NCI-H2196 (cell line): ENCODE measurements at regions not wholly inside any gene's neighbourhood (a gene's known extent, or its start where the extent isn't known, plus 50 kb on each side); places are given as distances from the start of the nearest gene placed in this dataset.

Experiments used
- DNase-seq: peaks from one replicate; lab custom pipeline; 2025; ENCODE audit not compliant: unreplicated experiment; lab: John Stamatoyannopoulos, UW

DNA sequence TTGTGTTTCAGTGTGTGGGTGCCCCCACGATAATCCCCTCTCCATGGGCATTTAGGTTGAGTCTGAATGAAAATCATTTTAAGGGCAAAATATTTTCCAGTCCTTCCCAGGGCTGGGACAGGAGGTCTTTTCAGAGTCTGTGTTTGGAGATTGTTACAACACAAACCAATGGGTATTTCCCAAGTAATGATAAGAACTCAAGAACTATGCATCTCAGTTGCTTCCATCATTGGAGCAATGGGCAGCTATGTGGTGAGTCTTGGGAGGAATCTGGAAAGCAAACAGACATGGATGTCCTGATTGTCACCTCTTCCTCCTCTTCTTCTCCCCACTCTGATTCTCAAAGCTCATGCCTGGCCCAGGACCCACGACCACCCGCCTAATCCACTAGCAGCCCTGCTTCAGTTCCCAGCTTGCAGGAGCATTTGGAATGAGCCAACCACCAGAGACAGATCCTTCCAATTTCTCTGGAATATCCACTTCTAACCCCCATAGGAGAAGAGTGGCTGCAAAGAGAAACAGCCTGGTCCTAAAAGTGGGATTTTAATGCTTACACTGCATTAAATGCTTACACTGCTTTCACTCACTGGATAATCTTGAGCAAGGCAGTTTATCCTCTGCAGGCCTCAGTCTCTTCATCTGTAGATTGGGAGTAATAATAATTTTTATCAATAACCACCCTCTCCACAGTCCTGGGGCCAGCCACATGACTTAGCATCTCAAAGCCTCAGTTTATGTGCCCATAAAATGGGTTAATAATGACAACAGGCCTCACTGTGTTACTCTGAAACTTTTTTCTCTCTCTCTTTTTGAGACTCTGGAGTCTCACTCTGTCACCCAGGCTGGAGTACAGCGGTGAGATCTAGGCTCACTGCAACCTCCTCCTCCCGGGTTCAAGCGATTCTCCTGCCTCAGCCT, 404.3 kb downstream of the MN1 start:
- DNase-seq, result no peak

- no peak for DNase-seq
Observed at GRCh38 chr22:27397954-27398342, 403.6 kb downstream of the MN1 start.

DNA sequence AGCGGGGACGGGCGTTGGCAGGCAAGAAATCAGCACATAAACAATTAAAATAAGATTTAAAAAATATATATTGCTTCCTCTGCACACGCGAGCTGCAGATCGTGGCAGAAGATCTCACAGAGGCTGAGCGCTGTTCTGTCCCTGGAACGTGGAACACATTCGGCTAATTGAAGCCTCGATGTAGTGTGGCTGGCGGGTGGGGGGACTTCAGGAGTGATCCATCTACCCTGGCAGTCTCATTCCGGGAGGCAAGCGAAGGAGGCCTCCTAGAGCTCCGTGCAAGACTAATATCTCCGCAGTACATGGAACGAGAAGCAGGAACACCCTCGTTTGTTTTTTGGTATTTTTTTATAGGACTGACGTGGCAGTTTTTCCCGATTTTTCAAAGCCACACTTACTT, 402.4 kb downstream of the MN1 start:
- no peak for DNase-seq

DNA sequence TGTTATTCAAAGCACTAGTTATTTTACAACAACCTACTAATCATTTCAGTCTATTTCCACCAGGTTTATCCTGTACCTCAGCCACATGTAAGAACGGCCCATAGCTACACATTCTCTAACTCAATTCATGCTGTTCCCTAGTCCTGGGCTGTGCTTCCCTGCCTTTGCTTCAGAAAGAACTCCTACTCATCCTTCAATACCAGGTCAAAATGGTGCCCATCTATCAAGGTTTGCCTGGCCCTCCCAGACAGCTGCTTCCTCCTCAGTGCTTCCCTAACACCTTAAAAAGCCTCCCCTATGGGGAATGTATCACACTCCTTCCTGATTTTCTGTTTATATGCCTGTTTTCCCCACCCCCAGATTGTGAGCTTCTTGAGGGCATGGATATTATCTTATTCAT, 400.7 kb downstream of the MN1 start:
- no peak for DNase-seq

DNA sequence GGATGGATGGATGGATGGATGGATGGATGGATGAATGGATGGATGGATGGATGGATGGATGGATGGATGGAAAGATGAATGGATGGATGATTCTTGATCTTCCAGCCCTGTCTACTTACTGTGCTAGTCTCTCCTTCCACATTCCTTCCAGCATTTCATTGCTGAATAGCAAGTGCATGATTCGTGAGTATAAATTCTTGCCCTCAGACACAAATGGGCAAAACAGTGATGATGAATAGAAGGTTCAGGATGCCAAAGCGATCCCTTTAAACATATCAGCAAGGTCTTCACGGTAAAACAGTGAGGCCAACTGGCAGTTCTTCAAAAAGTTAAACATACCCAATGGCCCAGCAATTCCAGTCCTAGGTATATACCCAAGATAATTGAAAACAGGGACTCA, 400.2 kb downstream of the MN1 start:
- no peak for DNase-seq

GRCh38 chr22:27404441-27404840, 397.1 kb downstream of the MN1 start:
- DNase-seq, result no peak

- peak; percentile 24 for DNase-seq
Observed at GRCh38 chr22:27405672-27406388, 395.7 kb downstream of the MN1 start.

DNA sequence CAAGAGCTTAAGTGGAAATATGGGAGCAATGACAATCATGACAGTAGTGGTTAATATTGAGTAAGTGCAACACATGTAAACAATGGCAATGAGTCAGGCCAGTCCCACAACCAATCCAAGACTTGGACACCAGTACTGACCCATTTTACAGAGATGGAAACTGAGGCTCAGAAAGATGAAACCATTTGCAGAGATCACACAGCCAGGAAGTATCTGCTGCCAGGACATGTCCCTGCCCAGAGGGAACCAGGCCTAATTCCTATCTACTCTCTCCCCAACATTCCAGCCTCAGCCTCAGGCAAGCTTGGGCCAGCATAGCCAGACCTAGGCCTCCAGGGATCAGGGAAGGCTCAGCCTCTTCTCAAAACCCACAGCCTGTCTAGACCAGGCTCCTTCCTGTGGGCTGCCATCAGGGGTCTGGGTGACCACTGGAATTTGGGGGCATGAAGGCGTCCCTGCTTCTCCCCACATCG, 395.1 kb downstream of the MN1 start:
- DNase-seq, result no peak

GRCh38 chr22:27407369-27407985, 394.1 kb downstream of the MN1 start:
- DNase-seq, result no peak

GRCh38 chr22:27408068-27408467, 393.5 kb downstream of the MN1 start:
- no peak for DNase-seq

DNA sequence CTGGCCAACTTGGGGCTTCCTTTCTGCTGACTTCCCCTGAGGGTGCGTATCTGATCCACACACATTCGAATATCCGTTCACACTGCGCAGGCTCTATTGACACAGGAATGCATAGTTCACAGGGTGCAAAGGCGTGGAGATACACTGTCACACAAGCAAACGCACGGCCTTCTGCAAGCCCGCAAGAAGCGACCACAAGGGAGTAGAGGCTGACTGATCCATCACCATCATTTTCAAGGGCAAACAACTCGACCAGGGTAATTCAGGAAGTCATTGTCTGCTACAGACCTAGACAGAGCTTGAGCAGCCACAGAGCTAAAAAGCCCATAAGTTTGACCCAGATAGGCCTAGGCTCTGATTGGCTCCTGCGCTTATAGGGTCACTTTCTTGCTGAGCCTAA, 392.3 kb downstream of the MN1 start:
- DNase-seq, result no peak

- DNase-seq, result no peak
Observed at GRCh38 chr22:27412866-27413445, 388.6 kb downstream of the MN1 start.

GRCh38 chr22:27413702-27414101, 387.9 kb downstream of the MN1 start:
- no peak for DNase-seq

GRCh38 chr22:27416511-27417420, 384.8 kb downstream of the MN1 start:
- no peak for DNase-seq

DNA sequence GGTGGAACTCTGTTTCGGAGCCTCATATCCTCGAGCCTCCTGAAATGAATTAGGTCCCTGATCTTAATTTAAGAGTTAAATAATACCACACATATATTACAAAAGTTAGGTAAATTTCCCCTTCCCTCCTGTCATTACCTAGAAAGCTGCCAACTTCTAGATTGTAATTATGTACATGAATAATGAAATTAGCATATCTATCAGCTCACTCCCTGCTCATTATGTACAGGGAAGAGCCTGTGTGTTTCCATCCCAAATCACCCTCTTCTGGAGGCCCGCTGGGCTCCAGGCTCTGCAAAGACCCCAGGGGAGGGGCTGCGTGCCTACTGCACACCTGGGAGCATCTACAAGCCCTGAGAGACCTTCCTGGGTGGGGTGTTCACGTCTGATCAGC, 384.1 kb downstream of the MN1 start:
- DNase-seq, result no peak

GRCh38 chr22:27418261-27418660, 383.3 kb downstream of the MN1 start:
- DNase-seq, result no peak

- no peak for DNase-seq
Observed at GRCh38 chr22:27419473-27419872, 382.1 kb downstream of the MN1 start.

DNA sequence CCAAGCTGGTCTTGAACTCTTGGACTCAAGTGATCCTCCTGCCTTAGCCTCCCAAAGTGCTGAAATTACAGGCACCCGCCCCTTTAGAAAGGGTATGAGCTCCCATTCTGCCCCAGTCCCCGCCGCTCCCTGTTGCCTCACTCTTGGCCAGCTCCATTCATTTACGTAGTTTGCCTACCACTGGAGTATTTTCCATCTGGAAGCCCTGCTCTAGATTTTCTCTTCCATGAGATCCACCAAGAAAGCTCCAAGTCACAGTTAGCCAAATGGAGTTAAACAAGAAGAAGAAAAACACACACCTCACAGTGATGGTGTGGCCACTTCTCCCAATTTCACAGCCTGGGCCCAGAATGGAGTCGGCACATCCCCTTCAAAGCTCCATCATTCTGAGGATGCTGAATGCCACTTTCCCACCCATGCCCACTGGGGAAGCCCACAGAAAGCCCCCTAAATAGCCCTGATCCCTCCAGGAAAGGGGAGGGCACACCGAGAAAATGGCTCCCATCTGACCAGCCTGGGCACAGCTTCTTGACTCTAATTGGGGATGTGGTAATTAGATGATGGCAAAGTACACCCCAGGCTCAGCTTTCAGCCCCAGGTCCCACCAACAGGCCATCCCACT, 381.2 kb downstream of the MN1 start:
- no peak for DNase-seq

- no peak for DNase-seq
Observed at GRCh38 chr22:27420817-27421361, 380.7 kb downstream of the MN1 start.

DNA sequence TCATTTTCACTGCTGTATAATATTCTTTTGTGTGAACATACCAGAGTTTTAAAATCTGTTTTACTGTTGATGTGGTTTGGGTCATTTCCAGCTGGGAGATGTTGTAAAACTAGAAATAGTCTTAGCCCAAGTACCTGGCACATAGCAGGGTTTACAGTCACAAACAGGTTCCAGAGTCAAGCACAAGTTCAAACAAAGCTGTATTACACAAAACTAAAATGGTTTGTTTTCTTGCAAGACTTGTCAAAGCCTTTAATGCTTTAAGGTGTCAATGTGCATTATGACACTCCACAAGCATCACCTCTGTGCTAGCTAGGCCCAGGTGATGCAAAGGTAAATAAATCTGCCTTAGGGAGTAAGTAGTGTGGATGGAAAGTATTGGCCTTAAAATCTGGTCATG, 379.1 kb downstream of the MN1 start:
- DNase-seq, result no peak
